ENCODE measurements at regions not wholly inside any gene's neighbourhood (a gene's known extent, or its start where the extent isn't known, plus 50 kb on each side); places are given as distances from the start of the nearest gene placed in this dataset.

- TF ChIP-seq POLR2A (IDR thresholded peaks at IDR 0.05): no peak
- no peak for TF ChIP-seq CTCF (IDR thresholded peaks at IDR 0.05)
Observed at GRCh38 chr4:182189103-182189878, 53.9 kb upstream of the TENM3 start.
